ENCODE measurements at regions not wholly inside any gene's neighbourhood (a gene's known extent, or its start where the extent isn't known, plus 50 kb on each side); places are given as distances from the start of the nearest gene placed in this dataset.
"Not testable (repeated sequence)": the region's sequence is repeated elsewhere in the genome, so short reads cannot be mapped to it uniquely, and the experiment has no call there.

DNA sequence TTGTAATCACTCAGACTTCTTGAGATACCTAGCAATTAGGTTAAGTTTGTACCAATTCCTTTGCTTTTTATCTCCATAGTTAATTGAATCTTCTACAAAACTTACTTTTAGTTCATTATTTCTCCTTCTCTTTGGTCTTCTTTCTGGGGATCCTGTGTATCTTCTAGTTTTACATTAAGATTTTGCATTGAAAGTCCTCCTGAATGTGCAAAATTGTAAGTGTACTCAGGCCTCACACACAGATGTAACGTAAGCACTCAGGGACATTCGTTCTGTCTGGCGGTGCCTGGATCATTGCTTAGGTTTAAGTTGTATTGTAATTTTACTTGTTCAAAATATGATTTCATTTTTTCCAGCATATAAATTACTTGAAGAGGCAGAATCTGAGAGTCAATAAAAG is 222.6 kb upstream of the CPHXL start:
- TF ChIP-seq, protein P1, sequence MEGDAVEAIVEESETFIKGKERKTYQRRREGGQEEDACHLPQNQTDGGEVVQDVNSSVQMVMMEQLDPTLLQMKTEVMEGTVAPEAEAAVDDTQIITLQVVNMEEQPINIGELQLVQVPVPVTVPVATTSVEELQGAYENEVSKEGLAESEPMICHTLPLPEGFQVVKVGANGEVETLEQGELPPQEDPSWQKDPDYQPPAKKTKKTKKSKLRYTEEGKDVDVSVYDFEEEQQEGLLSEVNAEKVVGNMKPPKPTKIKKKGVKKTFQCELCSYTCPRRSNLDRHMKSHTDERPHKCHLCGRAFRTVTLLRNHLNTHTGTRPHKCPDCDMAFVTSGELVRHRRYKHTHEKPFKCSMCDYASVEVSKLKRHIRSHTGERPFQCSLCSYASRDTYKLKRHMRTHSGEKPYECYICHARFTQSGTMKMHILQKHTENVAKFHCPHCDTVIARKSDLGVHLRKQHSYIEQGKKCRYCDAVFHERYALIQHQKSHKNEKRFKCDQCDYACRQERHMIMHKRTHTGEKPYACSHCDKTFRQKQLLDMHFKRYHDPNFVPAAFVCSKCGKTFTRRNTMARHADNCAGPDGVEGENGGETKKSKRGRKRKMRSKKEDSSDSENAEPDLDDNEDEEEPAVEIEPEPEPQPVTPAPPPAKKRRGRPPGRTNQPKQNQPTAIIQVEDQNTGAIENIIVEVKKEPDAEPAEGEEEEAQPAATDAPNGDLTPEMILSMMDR (conservative IDR thresholded peaks at IDR 0.05; ENCODE audit: low read length), result no peak
- DNase-seq (ENCODE audit: low read depth), result no peak
- no peak overlapping the region for H3K4me3 ChIP-seq (ENCODE audit: low read length)

DNA sequence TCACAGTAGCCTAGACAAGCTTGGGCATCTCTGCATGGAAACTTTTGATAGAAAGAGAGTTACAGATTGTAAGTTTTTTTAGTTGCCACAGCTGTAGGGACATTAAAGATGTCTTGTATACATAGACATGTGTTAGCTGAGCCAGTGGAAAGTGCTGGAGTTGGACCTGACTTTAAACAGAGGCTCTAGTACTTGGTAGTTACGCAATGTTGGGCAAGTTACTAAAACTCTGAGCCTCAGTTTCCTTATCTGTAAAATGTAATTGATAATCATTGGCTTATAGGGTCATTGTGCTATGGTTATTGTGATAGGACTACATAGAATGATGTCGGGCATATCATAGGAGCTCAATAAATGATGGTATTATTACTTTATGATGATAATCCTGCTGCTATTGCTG is 225.8 kb upstream of the CPHXL start:
- no peak overlapping the region for H3K4me3 ChIP-seq (ENCODE audit: low read length)
- DNase-seq (ENCODE audit: low read depth), result no peak

DNA sequence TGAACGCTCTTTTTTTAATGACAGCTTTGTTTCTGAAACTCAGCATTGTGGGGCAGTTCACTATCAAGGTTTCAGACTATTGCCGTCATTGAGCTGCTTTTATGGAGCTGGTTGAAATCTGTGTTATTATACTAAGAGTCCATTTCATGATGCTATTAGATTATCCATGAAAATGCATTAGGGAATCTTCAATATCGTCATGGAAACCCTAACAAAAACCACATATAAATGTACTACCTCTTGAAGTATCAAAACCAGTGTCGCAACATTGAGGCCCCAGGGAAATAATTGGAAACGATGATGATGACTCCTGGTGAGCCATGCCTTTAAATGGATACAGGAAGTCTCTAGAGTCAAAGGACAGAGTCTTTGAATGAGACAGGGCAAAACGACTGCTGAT is 231.6 kb upstream of the CPHXL start:
- H3K4me3 ChIP-seq (ENCODE audit: low read length), result no peak overlapping the region
- TF ChIP-seq, protein P1 (conservative IDR thresholded peaks at IDR 0.05; ENCODE audit: low read length), result no peak
- DNase-seq (ENCODE audit: low read depth), result no peak

More for the DNA sequence above, 225.8 kb upstream of the CPHXL start:
- TF ChIP-seq, protein P1 (conservative IDR thresholded peaks at IDR 0.05; ENCODE audit: low read length), result no peak

DNA sequence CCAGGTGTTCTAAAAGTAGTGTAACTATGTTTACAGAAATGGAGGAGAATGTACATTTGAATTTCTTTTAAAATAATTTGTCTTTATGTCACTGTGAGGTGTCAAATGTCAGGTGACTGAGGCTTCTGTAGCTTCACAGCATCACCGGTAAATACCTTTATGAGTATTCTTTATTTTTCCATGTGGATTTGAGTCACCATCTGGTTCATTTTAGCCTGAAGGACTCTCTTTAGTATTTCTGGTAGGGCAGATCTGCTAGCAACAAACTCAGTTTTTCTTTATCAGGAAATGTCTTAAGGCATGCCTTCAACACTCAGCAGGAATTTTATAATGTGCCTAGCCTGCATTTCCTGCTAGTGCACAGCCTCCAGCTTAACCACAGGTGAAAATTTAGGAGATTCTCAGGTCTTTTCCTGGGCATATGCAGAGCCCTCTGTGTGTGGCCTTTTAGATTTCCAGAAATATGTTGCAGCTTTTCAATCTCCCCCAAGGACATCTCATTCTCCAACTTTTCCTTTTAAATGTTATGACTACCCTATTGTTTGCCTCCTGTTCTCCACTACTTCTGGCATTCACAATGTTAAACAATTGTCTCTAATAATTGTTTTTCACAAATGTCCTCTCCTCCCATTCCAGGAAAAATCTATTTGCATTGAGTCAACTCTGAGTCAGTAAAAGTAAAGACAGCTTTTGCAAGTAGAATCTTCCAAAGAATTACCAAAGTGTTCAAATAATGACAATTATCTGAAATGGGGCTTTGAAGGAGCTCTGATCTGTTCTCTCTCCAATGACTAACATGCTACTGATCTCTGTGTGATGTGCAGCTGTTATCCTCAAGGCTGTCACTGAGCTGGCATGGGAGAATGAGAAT is 239.4 kb upstream of the CPHXL start:
- TF ChIP-seq, protein P1 (conservative IDR thresholded peaks at IDR 0.05; ENCODE audit: low read length), result no peak
- no peak overlapping the region for H3K4me3 ChIP-seq (ENCODE audit: low read length)
- no peak for DNase-seq (ENCODE audit: low read depth)

DNA sequence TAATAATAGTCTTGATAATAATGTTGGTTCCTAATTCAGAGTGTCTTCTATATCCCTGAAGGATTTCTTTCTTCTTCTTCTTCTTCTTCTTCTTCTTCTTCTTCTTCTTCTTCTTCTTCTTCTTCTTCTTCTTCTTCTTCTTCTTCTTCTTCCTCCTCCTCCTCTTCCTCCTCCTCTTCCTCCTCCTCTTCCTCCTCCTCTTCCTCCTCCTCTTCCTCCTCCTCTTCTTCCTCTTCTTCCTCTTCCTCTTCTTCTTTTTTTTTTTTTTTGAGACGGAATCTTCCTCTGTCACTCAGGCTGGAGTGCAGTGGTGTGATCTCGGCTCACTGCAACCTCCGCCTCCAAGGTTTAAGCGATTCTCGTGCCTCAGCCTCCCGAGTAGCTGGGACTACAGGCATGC is 242.8 kb upstream of the CPHXL start:
- not testable (repeated sequence) for DNase-seq (ENCODE audit: low read depth); H3K4me3 ChIP-seq (ENCODE audit: low read length)

DNA sequence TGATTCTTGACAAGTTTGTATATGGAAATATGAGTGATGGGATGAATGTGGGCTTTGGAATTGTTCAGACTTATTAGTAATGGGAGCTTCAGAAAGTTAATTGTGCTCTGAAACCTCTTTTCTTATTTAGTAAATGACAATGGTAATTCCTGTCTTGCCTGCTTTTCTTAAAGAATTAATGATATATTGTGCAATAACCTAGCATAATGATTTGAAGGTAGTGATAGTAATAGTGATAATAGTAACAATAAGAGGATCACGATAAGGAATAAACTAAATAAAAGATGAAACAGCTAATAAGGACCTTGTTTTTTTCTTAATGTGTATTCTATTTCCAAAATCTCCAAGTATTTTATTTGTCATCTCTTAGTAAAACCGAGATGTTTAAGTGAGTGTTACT is 245.0 kb upstream of the CPHXL start:
- H3K4me3 ChIP-seq (ENCODE audit: low read length), result no peak overlapping the region
- no peak for DNase-seq (ENCODE audit: low read depth)
- TF ChIP-seq, protein P1 (conservative IDR thresholded peaks at IDR 0.05; ENCODE audit: low read length), result no peak

DNA sequence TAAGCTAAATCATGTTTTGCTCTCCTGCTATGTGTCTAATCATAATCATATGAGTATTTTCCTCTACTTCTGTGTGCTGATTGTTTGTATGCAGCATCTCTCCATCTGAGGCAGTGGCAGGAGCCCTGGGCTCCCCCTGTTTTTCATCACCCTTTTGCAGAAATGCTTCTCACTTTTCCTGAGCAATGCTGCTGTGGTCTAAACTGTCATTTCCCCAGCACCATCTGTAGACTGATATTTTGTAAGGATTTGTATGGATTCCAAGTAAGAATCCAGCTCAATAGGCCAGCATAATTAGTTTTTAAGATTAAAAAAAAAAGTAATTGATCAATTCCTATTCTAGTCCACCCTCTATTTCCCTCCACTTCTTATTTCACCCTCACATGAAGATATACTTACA is 257.0 kb upstream of the CPHXL start:
- TF ChIP-seq, protein P1 (conservative IDR thresholded peaks at IDR 0.05; ENCODE audit: low read length), result no peak
- H3K4me3 ChIP-seq (ENCODE audit: low read length), result no peak overlapping the region
- no peak for DNase-seq (ENCODE audit: low read depth)

All from AG10803 (cell line).